ENCODE measurements at regions not wholly inside any gene's neighbourhood (a gene's known extent, or its start where the extent isn't known, plus 50 kb on each side); places are given as distances from the start of the nearest gene placed in this dataset.

GRCh38 chr18:28338316-28338715 lies 161.4 kb upstream of the CDH2 start:
- TF ChIP-seq CTCF (IDR thresholded peaks at IDR 0.05; ENCODE audit: insufficient read depth, low read length) (no peak), POLR2AphosphoS5 (IDR thresholded peaks at IDR 0.05; ENCODE audit: low read depth) (no peak)
